A549 (cell line): ENCODE measurements at regions not wholly inside any gene's neighbourhood (a gene's known extent, or its start where the extent isn't known, plus 50 kb on each side); places are given as distances from the start of the nearest gene placed in this dataset.

Experiments
- ESRRA ChIP-seq: fragments of 150-350 bp; IDR thresholded peaks from 2 replicates; pipeline ENCODE4 v1.6.1; 2014; ENCODE audit warnings: mild to moderate bottlenecking, low read length, borderline replicate concordance
- POLR2A ChIP-seq: IDR thresholded peaks from 2 replicates; pipeline ENCODE4 v1.6.1; 2012; ENCODE audit warnings: mild to moderate bottlenecking, low read length
- RAD21 ChIP-seq, 2 experiments: fragments of >200 bp in 1 of 2; sonication (Bioruptor Twin) in 1 of 2; formaldehyde crosslinking in 1 of 2; IDR thresholded peaks in 1 of 2; conservative IDR thresholded peaks in 1 of 2; 2 replicates in 1 of 2; 3 replicates in 1 of 2; pipeline ENCODE4 v1.6.1; 2012 to 2018; ENCODE audit warnings: inconsistent platforms in 1 of 2
- RFX5 ChIP-seq: fragments of 450-650 bp; IDR thresholded peaks from 2 replicates; pipeline ENCODE4 v1.7.1; 2014; ENCODE audit warnings: antibody characterized with exemption, mild to moderate bottlenecking, moderate library complexity
- TF ChIP-seq, protein P1 (sequence below): fragments of >200 bp; sonication (Bioruptor Twin); formaldehyde crosslinking; IDR thresholded peaks from 3 replicates; pipeline ENCODE4 v1.5.1; 2016
- TF ChIP-seq, protein P2 (sequence below): fragments of >200 bp; sonication (Bioruptor Twin); formaldehyde crosslinking; IDR thresholded peaks from 3 replicates; pipeline ENCODE4 v1.6.1; 2016
- TF ChIP-seq, protein P3 (sequence below): IDR thresholded peaks from 2 replicates; pipeline ENCODE4 v1.6.1; 2012

DNA sequence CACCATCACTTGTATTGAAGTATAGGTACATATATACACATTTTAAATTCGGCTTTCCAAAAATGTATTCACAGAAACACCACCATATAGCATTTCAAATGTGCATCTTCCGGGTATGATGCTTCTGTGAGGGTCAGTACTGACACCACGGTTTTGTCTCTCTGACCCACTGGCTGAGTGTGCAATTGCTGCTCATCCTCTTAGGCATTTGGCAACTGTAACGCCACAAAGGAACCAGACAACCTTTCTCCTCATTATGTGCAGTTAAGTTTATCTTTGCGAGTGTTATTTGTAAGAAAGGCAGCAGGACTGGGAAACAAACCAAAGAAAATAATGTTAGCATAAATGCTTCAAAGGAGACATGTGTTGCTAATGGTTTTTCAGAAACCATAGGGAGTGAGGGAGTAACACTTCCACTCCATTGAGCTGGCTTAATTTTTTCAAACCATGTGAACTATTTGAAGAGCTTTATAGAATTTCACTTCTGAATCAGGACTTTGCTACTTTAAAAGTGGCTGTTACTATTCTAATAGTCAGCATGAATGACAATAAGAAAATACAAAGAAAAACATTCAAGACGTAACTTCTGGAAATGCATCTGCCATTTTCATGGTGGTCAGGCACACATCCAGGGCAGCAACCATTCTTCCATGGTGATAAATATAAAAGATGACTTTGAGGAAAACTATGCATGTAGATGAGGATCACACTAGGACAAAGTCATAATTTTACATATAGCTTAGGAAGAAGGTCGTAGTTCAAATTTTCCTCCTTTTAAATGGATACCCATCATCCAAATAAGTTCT, 423.3 kb downstream of the MZT1 start:
- TF ChIP-seq, protein P1, sequence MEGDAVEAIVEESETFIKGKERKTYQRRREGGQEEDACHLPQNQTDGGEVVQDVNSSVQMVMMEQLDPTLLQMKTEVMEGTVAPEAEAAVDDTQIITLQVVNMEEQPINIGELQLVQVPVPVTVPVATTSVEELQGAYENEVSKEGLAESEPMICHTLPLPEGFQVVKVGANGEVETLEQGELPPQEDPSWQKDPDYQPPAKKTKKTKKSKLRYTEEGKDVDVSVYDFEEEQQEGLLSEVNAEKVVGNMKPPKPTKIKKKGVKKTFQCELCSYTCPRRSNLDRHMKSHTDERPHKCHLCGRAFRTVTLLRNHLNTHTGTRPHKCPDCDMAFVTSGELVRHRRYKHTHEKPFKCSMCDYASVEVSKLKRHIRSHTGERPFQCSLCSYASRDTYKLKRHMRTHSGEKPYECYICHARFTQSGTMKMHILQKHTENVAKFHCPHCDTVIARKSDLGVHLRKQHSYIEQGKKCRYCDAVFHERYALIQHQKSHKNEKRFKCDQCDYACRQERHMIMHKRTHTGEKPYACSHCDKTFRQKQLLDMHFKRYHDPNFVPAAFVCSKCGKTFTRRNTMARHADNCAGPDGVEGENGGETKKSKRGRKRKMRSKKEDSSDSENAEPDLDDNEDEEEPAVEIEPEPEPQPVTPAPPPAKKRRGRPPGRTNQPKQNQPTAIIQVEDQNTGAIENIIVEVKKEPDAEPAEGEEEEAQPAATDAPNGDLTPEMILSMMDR = no peak
- TF ChIP-seq POLR2A (no peak), RAD21 (conservative IDR thresholded peaks at IDR 0.05 in 1 of 2, IDR thresholded peaks at IDR 0.05 in 1 of 2) (no peak), ESRRA (no peak), RFX5 (no peak)
- TF ChIP-seq, protein P2, sequence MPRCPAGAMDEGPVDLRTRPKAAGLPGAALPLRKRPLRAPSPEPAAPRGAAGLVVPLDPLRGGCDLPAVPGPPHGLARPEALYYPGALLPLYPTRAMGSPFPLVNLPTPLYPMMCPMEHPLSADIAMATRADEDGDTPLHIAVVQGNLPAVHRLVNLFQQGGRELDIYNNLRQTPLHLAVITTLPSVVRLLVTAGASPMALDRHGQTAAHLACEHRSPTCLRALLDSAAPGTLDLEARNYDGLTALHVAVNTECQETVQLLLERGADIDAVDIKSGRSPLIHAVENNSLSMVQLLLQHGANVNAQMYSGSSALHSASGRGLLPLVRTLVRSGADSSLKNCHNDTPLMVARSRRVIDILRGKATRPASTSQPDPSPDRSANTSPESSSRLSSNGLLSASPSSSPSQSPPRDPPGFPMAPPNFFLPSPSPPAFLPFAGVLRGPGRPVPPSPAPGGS = no peak
- TF ChIP-seq, protein P3, sequence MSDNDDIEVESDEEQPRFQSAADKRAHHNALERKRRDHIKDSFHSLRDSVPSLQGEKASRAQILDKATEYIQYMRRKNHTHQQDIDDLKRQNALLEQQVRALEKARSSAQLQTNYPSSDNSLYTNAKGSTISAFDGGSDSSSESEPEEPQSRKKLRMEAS = no peak
